Fibroblast of the aortic adventitia (primary cell): ENCODE measurements at regions not wholly inside any gene's neighbourhood (a gene's known extent, or its start where the extent isn't known, plus 50 kb on each side); places are given as distances from the start of the nearest gene placed in this dataset.
A peak's percentile ranks its signal among the peaks of the same experiment; 100 is the strongest.

Experiments used
- DNase-seq: peaks from one replicate; pipeline ENCODE4 v3.0.0-alpha.2; 2010; ENCODE audit warnings: low read depth
- H3K4me3 ChIP-seq: 2 replicates; pipeline ENCODE4 v1.5.1; 2011; ENCODE audit warnings: low read depth, mild to moderate bottlenecking, control low read depth, low read length, moderate library complexity
- CTCF ChIP-seq: IDR thresholded peaks from 2 replicates; pipeline ENCODE4 v1.5.1; 2011; ENCODE audit warnings: mild to moderate bottlenecking, low read length, control low read depth, inconsistent platforms; ENCODE audit not compliant: insufficient read depth

DNA sequence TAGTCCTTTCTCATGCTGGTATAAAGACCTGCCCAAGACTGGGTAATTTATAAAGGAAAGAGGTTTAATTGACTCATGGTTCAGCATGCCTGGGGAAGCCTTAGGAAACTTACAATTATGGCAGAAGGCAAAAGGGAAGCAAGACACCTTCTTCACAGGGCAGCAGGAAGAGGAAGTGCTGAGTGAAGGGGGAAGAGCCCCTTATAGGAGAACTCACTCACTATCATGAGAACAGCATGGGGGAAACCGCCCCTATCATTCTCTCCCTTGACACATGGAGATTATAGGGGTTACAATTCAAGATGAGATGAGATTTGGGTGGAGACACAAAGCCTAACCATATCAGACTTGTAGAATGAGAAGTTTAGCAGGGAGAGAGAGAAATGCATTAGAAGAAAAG, 373.3 kb upstream of the DIAPH2 start:
- no peak for DNase-seq
- TF ChIP-seq CTCF, result no peak
- H3K4me3 ChIP-seq, result no peak overlapping the region

DNA sequence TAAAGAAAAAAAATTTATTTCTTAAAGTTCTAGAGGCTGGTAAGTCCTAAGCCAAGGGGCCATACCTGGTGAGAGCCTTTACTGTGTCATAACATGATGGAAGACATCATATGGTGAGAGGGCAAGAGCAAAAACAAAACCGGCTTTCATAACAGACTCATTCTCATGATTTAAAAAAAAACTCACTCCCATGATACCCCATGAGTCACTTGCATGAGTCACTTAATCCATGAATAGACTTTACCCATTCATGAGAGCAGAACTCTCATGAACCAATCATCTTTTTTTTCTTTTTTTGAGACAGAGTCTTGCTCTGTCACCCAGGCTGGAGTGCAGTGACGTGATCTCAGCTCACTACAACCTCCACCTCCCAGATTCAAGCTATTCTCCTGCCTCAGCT, 369.7 kb upstream of the DIAPH2 start:
- peak; percentile 50 for DNase-seq
- no peak for TF ChIP-seq CTCF
- no peak overlapping the region for H3K4me3 ChIP-seq

DNA sequence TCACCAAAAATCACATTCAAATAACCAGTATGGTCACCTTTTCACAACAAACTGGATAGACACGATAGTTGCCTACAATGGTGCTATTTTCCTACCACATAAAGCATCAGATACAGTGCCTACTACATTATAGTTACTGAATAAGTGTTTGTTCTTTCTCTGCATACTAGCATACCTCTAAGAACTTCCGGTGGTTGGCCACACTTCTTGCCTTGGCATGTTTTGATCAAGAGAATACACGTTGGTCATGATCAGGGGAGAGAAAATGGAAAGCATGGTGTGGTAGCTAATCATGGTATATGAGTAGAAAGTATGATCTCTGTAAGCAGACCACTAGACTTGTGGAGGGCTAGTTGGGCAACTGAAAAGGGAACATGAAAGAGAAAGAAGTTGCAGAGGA, 322.8 kb upstream of the DIAPH2 start:
- no peak for DNase-seq
- H3K4me3 ChIP-seq, result no peak overlapping the region
- no peak for TF ChIP-seq CTCF

DNA sequence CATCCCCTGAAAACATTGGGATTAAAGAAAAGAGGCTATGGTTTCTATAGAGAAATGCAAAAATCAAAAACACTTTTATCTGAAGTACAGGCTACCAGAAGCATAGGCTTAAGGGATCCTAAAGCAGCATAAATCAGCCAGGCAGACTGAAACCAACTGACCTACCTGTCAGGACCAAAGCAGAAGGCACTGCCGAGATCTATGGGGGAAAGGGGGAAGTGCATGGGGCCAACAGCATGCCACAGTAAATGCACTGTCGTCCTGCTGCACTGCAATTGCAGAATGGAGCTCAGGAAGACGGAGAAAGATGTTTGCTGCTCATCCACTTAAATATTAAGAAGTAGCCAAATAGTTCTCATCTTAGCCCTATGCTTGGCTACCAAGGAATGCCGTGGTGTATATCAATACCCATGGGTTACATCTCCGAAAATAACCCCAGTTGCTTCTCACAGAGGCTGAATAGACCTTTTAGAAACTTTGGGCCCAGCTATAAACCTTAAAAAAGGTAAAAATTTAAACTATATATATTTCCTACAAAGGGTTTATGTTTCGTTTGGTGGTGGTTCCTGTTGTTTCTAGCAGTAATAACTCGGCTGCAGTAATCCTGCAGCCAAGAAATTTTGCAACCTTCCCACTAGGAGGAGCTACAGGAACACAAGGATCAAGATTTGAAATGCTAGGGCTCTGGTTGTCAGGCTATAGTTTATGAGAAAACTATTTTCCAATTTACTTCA, 312.2 kb upstream of the DIAPH2 start:
- H3K4me3 ChIP-seq, result peak overlapping the region; percentile 19
- DNase-seq, result peak; percentile 80
- peak; percentile 73 for TF ChIP-seq CTCF

- TF ChIP-seq CTCF, result no peak
- no peak overlapping the region for H3K4me3 ChIP-seq
Observed at GRCh38 chrX:96373047-96373355, 311.6 kb upstream of the DIAPH2 start.

DNA sequence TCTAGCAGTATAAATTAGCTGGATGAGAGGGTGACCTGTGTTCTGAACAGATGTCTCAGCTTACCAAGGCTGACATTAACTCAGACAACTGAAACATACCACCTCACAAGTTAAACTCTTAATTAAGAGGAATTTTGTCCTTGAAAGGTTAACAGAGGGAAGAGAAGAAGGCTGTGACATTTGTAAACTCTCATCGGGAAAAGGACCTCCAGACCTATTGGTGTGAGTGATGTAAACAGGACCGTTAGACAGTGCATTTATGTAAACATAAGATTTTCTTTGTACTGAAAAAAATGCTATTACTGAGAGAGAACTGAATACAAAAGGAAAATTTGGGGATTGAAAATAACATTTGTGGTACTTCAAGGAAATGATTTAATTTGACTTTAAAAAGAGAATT, 308.4 kb upstream of the DIAPH2 start:
- TF ChIP-seq CTCF, result no peak
- no peak overlapping the region for H3K4me3 ChIP-seq
- DNase-seq, result no peak

More at GRCh38 chrX:96373047-96373355, 311.6 kb upstream of the DIAPH2 start:
- no peak for DNase-seq

DNA sequence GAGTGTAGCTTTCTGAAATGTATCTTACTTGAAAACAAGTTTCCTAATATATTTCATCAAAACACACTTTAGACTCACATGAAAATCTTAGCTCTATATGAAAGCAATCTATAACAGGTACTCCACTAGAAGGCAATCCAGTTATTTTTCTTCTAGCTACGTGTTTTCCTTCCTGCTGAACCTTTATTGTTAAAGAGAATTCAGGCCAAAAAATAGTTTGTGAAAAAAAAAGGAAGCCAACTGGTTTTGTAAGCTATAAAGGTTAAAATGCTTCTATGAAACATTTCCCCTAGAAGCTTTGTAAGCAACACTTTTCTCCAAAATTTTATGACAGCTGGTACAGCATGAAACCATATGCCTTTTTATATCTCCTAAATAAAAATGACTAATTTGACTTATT, 304.7 kb upstream of the DIAPH2 start:
- no peak for TF ChIP-seq CTCF
- no peak overlapping the region for H3K4me3 ChIP-seq
- no peak for DNase-seq
